Neural cell (in vitro differentiated cells): ENCODE measurements at regions not wholly inside any gene's neighbourhood (a gene's known extent, or its start where the extent isn't known, plus 50 kb on each side); places are given as distances from the start of the nearest gene placed in this dataset.

Source experiments
- H2AFZ ChIP-seq: fragments of 200-600, 300-800 bp; sonication (generic), shearing (Covaris generic); 2 replicates; pipeline ENCODE4 v1.6.0; 2014; ENCODE audit warnings: low read depth, mild to moderate bottlenecking, antibody characterized with exemption, low read length, moderate library complexity
- H3F3A ChIP-seq: fragments of 200-600 bp; shearing (Covaris generic); 2 replicates; pipeline ENCODE4 v1.6.1; 2016; ENCODE audit warnings: mild to moderate bottlenecking, moderate library complexity, mixed read lengths, antibody characterized with exemption, low read length; ENCODE audit not compliant: insufficient read depth, poor library complexity, severe bottlenecking
- H3K27ac ChIP-seq: fragments of 200-600, 300-800 bp; sonication (generic), shearing (Covaris generic); 2 replicates; pipeline ENCODE4 v1.5.1; 2014; ENCODE audit warnings: mild to moderate bottlenecking, low read length, moderate library complexity
- H3K27me3 ChIP-seq: fragments of 300-800, 200-600 bp; sonication (generic), shearing (Covaris generic); 2 replicates; pipeline ENCODE4 v1.6.0; 2014; ENCODE audit warnings: mild to moderate bottlenecking, low read depth, low read length, moderate library complexity; ENCODE audit not compliant: insufficient read depth
- H3K36me3 ChIP-seq: fragments of 300-800, 200-600 bp; sonication (generic), shearing (Covaris generic); 2 replicates; pipeline ENCODE4 v1.5.1; 2014; ENCODE audit warnings: mild to moderate bottlenecking, antibody characterized with exemption, low read length, moderate library complexity; ENCODE audit not compliant: insufficient read depth
- H3K4me2 ChIP-seq: fragments of 300-800, 200-600 bp; sonication (generic), shearing (Covaris generic); 2 replicates; pipeline ENCODE4 v1.6.0; 2014; ENCODE audit warnings: mild to moderate bottlenecking, low read length
- H3K4me3 ChIP-seq: fragments of 300-800, 200-600 bp; sonication (generic), shearing (Covaris generic); 2 replicates; pipeline ENCODE4 v1.5.1; 2014; ENCODE audit warnings: mild to moderate bottlenecking, low read length, moderate library complexity
- H3K79me2 ChIP-seq: fragments of 200-600 bp; shearing (Covaris generic); replicated peaks from 2 replicates; pipeline ENCODE4 v1.6.0; 2014; ENCODE audit warnings: mild to moderate bottlenecking, low read length, moderate library complexity; ENCODE audit not compliant: insufficient read depth
- H3K9ac ChIP-seq: fragments of 300-800, 200-600 bp; sonication (generic), shearing (Covaris generic); 2 replicates; pipeline ENCODE4 v1.6.1; 2016; ENCODE audit warnings: mild to moderate bottlenecking, low read length, mixed read lengths
- H3K9me2 ChIP-seq: fragments of 200-600 bp; shearing (Covaris generic); 2 replicates; pipeline ENCODE4 v1.6.1; 2016; ENCODE audit warnings: mild to moderate bottlenecking, low read length, mixed read lengths; ENCODE audit not compliant: insufficient read depth
- H3K9me3 ChIP-seq: fragments of 200-600, 300-800 bp; sonication (generic), shearing (Covaris generic); 2 replicates; pipeline ENCODE4 v1.6.1; 2016; ENCODE audit warnings: mild to moderate bottlenecking, mixed run types, low read length, moderate library complexity, mixed read lengths
- H4K20me1 ChIP-seq: fragments of 200-600 bp; shearing (Covaris generic); 2 replicates; pipeline ENCODE4 v1.6.1; 2016; ENCODE audit warnings: mild to moderate bottlenecking, mixed run types; ENCODE audit not compliant: insufficient read depth
- CTCF ChIP-seq: fragments of 450-650 bp; IDR thresholded peaks from 2 replicates; pipeline ENCODE4 v1.5.1; 2014; ENCODE audit warnings: antibody characterized with exemption, mild to moderate bottlenecking, moderate library complexity; ENCODE audit not compliant: poor library complexity, severe bottlenecking
- EP300 ChIP-seq: fragments of 450-650 bp; conservative IDR thresholded peaks from 2 replicates; pipeline ENCODE4 v1.6.1; 2014; ENCODE audit warnings: antibody characterized with exemption, mild to moderate bottlenecking, moderate library complexity; ENCODE audit not compliant: poor library complexity, severe bottlenecking
- EZH2 ChIP-seq: fragments of 200-600, 300-800 bp; shearing (Covaris generic), sonication (generic); IDR thresholded peaks from 2 replicates; pipeline ENCODE4 v1.6.1; 2014; ENCODE audit warnings: antibody characterized with exemption, low read length, borderline replicate concordance, mild to moderate bottlenecking; ENCODE audit not compliant: insufficient read depth, poor library complexity, severe bottlenecking
- MXI1 ChIP-seq: fragments of 450-650 bp; conservative IDR thresholded peaks from 2 replicates; pipeline ENCODE4 v1.6.1; 2014; ENCODE audit warnings: antibody characterized with exemption, mild to moderate bottlenecking; ENCODE audit not compliant: poor library complexity, severe bottlenecking
- POLR2AphosphoS5 ChIP-seq: IDR thresholded peaks from 2 replicates; pipeline ENCODE4 v1.6.1; 2012
- RAD21 ChIP-seq: fragments of 450-650 bp; conservative IDR thresholded peaks from 2 replicates; pipeline ENCODE4 v1.6.1; 2014; ENCODE audit warnings: antibody characterized with exemption, mild to moderate bottlenecking, moderate library complexity
- REST ChIP-seq: IDR thresholded peaks from 2 replicates; pipeline ENCODE4 v1.6.1; 2012; ENCODE audit warnings: borderline replicate concordance
- SMC3 ChIP-seq: fragments of 450-650 bp; conservative IDR thresholded peaks from 2 replicates; pipeline ENCODE4 v1.6.1; 2014; ENCODE audit warnings: antibody characterized with exemption, mild to moderate bottlenecking, moderate library complexity; ENCODE audit not compliant: poor library complexity
- TAF1 ChIP-seq: IDR thresholded peaks from 2 replicates; pipeline ENCODE4 v1.6.1; 2012; ENCODE audit warnings: low read depth

- Histone ChIP-seq H3K27ac (no peak overlapping the region), H2AFZ (no peak overlapping the region), H3K9ac (no peak overlapping the region), H3K36me3 (no peaks in the 10 kb centered on the region), H4K20me1 (no peaks in the 10 kb centered on the region), H3K27me3 (no peaks in the 10 kb centered on the region), H3K9me3 (no peaks in the 10 kb centered on the region), H3K4me2 (no peak overlapping the region), H3K9me2 (no peaks in the 10 kb centered on the region), H3K4me3 (no peak overlapping the region), H3K79me2 (no peaks in the 10 kb centered on the region), H3F3A (no peaks in the 10 kb centered on the region)
- no peak for TF ChIP-seq CTCF
Measured at GRCh38 chr12:83690465-83690864, 1003.8 kb downstream of the TMTC2 start.

GRCh38 chr12:83689333-83689732, 1002.6 kb downstream of the TMTC2 start:
- no peaks in the 10 kb centered on the region for H3K79me2 ChIP-seq
- H3K27me3 ChIP-seq, result no peaks in the 10 kb centered on the region
- no peak overlapping the region for H3K4me2 ChIP-seq
- H3K27ac ChIP-seq, result no peak overlapping the region
- no peak overlapping the region for H2AFZ ChIP-seq
- H3F3A ChIP-seq, result no peaks in the 10 kb centered on the region
- no peaks in the 10 kb centered on the region for H3K36me3 ChIP-seq
- no peak overlapping the region for H3K4me3 ChIP-seq
- no peak for TF ChIP-seq RAD21
- no peak for TF ChIP-seq SMC3
- TF ChIP-seq REST, result no peak
- no peak for TF ChIP-seq MXI1
- no peak for TF ChIP-seq POLR2AphosphoS5
- no peak for TF ChIP-seq CTCF
- no peak for TF ChIP-seq TAF1
- TF ChIP-seq EP300, result no peak
- TF ChIP-seq EZH2, result no peak
- no peaks in the 10 kb centered on the region for H4K20me1 ChIP-seq
- no peak overlapping the region for H3K9ac ChIP-seq
- no peaks in the 10 kb centered on the region for H3K9me3 ChIP-seq
- no peaks in the 10 kb centered on the region for H3K9me2 ChIP-seq
